Neural cell (in vitro differentiated cells): ENCODE measurements at regions not wholly inside any gene's neighbourhood (a gene's known extent, or its start where the extent isn't known, plus 50 kb on each side); places are given as distances from the start of the nearest gene placed in this dataset.

Experiments
- MXI1 ChIP-seq: fragments of 450-650 bp; conservative IDR thresholded peaks from 2 replicates; pipeline ENCODE4 v1.6.1; 2014; ENCODE audit warnings: antibody characterized with exemption, mild to moderate bottlenecking; ENCODE audit not compliant: poor library complexity, severe bottlenecking
- POLR2AphosphoS5 ChIP-seq: IDR thresholded peaks from 2 replicates; pipeline ENCODE4 v1.6.1; 2012
- RAD21 ChIP-seq: fragments of 450-650 bp; conservative IDR thresholded peaks from 2 replicates; pipeline ENCODE4 v1.6.1; 2014; ENCODE audit warnings: antibody characterized with exemption, mild to moderate bottlenecking, moderate library complexity
- TF ChIP-seq, protein P1 (sequence below): fragments of 450-650 bp; IDR thresholded peaks from 2 replicates; pipeline ENCODE4 v1.5.1; 2014; ENCODE audit warnings: antibody characterized with exemption, mild to moderate bottlenecking, moderate library complexity; ENCODE audit not compliant: poor library complexity, severe bottlenecking

- TF ChIP-seq POLR2AphosphoS5 (no peak), MXI1 (no peak), RAD21 (no peak)
- TF ChIP-seq, protein P1, sequence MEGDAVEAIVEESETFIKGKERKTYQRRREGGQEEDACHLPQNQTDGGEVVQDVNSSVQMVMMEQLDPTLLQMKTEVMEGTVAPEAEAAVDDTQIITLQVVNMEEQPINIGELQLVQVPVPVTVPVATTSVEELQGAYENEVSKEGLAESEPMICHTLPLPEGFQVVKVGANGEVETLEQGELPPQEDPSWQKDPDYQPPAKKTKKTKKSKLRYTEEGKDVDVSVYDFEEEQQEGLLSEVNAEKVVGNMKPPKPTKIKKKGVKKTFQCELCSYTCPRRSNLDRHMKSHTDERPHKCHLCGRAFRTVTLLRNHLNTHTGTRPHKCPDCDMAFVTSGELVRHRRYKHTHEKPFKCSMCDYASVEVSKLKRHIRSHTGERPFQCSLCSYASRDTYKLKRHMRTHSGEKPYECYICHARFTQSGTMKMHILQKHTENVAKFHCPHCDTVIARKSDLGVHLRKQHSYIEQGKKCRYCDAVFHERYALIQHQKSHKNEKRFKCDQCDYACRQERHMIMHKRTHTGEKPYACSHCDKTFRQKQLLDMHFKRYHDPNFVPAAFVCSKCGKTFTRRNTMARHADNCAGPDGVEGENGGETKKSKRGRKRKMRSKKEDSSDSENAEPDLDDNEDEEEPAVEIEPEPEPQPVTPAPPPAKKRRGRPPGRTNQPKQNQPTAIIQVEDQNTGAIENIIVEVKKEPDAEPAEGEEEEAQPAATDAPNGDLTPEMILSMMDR: no peak
Observed at GRCh38 chr2:189344043-189344442, 97.2 kb upstream of the WDR75 start.
